GM13977 (cell line): ENCODE measurements at regions not wholly inside any gene's neighbourhood (a gene's known extent, or its start where the extent isn't known, plus 50 kb on each side); places are given as distances from the start of the nearest gene placed in this dataset.

ENCODE experiments used
- DNase-seq: peaks from one replicate; pipeline ENCODE4 v3.0.0; 2012; ENCODE audit warnings: low spot score
- in situ Hi-C: fragments of 300-500 bp; cut with MboI; formaldehyde crosslinking; loops from one replicate; pipeline ENCODE4 v1.12.0; 2022; ENCODE audit warnings: low sequenced_read_pairs, low pct_unique_long_range_greater_than_20kb, mixed read lengths, inconsistent platforms; ENCODE audit not compliant: unreplicated experiment
- TF ChIP-seq, protein P1 (sequence below): IDR thresholded peaks from 2 replicates; pipeline ENCODE4 v1.5.1; 2012; ENCODE audit warnings: mild to moderate bottlenecking, control low read depth; ENCODE audit not compliant: insufficient read depth; ENCODE audit errors: extremely low read depth, missing control alignments

DNA sequence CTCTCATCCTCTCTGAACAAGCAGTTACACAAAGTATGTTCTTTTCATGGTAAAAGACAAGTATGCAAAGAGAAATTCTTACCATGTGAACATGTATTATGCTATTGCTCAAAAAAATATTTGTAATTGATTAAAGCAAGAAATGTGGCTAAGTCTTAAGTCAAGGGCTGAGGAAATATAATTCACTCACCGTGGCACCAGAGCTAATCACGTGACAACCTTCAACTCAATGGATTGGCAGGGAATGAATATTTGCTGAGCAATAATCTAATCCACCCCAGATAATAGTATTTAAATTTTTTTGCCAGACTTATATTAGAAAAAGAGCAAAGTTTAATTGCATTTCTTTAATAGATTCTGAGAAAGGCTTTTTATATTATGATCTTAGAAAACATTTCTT, 310.2 kb downstream of the HS3ST1 start:
- no peak for DNase-seq
- TF ChIP-seq, protein P1, sequence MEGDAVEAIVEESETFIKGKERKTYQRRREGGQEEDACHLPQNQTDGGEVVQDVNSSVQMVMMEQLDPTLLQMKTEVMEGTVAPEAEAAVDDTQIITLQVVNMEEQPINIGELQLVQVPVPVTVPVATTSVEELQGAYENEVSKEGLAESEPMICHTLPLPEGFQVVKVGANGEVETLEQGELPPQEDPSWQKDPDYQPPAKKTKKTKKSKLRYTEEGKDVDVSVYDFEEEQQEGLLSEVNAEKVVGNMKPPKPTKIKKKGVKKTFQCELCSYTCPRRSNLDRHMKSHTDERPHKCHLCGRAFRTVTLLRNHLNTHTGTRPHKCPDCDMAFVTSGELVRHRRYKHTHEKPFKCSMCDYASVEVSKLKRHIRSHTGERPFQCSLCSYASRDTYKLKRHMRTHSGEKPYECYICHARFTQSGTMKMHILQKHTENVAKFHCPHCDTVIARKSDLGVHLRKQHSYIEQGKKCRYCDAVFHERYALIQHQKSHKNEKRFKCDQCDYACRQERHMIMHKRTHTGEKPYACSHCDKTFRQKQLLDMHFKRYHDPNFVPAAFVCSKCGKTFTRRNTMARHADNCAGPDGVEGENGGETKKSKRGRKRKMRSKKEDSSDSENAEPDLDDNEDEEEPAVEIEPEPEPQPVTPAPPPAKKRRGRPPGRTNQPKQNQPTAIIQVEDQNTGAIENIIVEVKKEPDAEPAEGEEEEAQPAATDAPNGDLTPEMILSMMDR: no peak
- in situ Hi-C loops: no loop called here

DNA sequence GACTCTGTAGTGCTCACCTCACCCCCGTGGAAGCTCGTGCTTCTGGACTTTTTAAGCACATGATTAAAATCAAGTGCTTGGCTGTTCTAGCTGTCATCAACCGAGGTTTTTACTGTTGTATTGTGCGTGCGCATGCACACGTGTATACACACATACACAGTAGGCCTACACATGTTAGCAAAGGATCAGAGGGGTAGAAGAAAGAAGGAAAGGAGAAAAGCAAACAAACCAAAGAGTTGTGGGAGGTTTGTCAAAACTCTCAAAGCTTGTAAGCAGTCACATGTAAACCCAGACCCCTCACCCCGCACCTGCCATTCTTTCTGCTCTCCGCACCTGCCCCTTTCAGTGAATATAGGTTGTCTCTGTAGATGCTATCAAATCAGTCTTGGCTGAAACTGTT, 311.8 kb downstream of the HS3ST1 start:
- no peak for DNase-seq
- in situ Hi-C loops: no loop called here
- TF ChIP-seq, protein P1: no peak

DNA sequence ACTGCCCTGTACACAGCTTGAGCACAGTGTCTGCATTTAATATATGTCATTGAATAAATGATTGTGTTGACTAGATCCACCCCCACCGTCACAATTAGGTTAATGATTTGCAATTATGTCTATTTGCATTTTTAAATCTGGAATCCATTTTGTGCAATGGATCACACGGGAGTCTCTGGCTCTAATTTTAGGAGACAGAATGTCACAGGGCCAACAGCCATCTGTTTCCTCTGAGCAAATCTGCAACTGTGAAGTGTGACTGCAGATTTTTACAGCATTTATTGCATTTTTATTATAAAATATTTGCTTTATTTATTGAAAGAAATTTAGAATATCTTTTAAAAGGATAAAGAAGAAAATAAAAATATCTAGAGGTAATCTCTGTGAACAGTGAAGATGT, 316.8 kb downstream of the HS3ST1 start:
- TF ChIP-seq, protein P1: no peak
- no peak for DNase-seq
- in situ Hi-C loops: no loop called here

DNA sequence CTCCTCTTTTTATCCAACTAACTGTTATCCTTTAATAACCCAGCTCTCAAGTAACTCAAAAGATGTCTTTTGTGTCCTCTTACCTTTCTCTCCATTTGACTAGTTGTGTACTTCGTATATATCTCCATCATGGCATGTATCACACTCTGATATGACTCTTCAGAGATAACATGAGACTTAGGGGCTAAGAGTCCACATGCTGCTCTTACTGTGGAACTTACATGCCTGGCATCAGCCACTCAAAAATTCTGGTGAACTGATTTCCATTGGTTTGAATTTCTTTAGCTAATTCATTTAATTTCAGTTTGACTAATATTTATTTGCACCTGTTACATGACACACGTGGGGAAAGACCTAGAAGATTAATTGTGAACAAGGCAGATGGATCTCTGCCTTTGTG, 317.3 kb downstream of the HS3ST1 start:
- in situ Hi-C loops: no loop called here
- no peak for DNase-seq
- TF ChIP-seq, protein P1: no peak

DNA sequence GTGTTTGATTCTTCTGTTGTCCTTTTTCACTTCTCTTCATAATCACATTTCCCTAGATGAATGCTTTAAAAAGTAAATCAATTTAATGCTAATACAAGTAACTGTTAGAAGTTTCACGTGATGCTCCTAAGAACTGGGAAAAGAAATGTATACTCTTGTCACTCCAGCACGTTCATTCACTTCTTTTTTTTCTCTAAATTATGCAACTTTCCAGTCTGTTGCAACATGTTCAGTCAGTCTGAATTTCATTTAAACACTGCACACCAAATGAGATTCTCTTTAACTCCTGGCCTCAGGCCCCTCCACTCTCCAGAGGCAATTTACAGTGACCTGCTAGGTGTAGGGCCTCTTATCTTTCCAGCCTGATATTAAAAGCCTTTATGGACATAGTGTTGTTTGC, 321.9 kb downstream of the HS3ST1 start:
- DNase-seq: no peak
- TF ChIP-seq, protein P1: no peak
- in situ Hi-C loops: no loop called here

DNA sequence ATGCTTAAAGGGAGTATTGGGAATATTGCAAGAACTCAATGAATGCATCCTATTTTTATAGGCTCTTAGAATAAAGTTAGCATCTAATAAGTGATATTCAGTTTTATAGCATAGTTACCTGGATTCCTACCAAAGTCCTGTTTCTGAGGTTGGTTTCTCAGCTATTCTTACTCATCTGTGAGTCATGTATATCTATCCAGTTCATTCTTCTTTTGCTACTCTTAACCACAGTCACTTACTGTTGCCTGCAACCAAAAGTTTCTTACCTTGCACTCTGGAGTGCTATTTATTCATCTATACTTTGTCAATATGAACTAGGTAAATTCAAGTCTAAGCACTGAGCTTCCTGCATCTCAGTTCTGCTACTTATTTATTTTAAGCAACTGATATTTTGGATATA, 322.5 kb downstream of the HS3ST1 start:
- DNase-seq: no peak
- in situ Hi-C loops: no loop called here
- TF ChIP-seq, protein P1: no peak

DNA sequence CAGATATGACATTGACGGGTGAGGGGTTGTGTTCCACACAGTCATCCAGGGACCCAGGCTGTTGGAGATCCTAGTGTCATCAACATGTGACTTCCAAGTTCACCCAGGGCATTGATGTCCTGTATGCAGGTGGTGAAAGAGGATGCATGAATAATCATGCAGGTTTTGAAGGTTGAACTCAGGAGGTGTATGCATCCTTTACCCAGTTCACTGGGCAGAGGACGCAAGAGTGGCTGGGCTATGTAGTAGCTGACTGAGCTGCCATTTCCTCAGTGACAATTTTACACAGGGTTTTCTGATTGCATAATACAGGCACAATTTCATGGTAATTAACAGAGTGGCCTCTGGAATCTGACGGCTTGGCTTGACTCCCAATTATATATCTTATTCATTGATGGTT, 323.0 kb downstream of the HS3ST1 start:
- DNase-seq: no peak
- TF ChIP-seq, protein P1: no peak
- in situ Hi-C loops: no loop called here
